ENCODE measurements at regions not wholly inside any gene's neighbourhood (a gene's known extent, or its start where the extent isn't known, plus 50 kb on each side); places are given as distances from the start of the nearest gene placed in this dataset.

- H3K36me3 ChIP-seq = no peaks in the 10 kb centered on the region
- H3K4me3 ChIP-seq (ENCODE audit: low read depth, low read length) = no peak overlapping the region
- H3K27me3 ChIP-seq = no peaks in the 10 kb centered on the region
- DNase-seq = no peak
- H3K4me1 ChIP-seq = peaks cover 3% of the 10 kb centered on the region; the same call in 1 of the 2 replicates
- no peak for TF ChIP-seq CTCF (IDR thresholded peaks at IDR 0.05; ENCODE audit: low read depth, low read length)
- no peaks in the 10 kb centered on the region for H3K9me3 ChIP-seq
Observed at GRCh38 chr13:63129995-63130394, 1714.3 kb upstream of the PCDH20 start.

GRCh38 chr13:63128716-63129115 is 1713.1 kb upstream of the PCDH20 start:
- peaks cover 3% of the 10 kb centered on the region; the same call in 1 of the 2 replicates for H3K4me1 ChIP-seq
- H3K9me3 ChIP-seq = no peaks in the 10 kb centered on the region
- no peak for DNase-seq
- H3K4me3 ChIP-seq (ENCODE audit: low read depth, low read length) = no peak overlapping the region
- no peak for TF ChIP-seq CTCF (IDR thresholded peaks at IDR 0.05; ENCODE audit: low read depth, low read length)
- no peaks in the 10 kb centered on the region for H3K27me3 ChIP-seq
- H3K36me3 ChIP-seq = no peaks in the 10 kb centered on the region

- Histone ChIP-seq H3K4me1 (no peaks in the 10 kb centered on the region), H3K4me3 (ENCODE audit: low read depth, low read length) (no peak overlapping the region), H3K27me3 (no peaks in the 10 kb centered on the region), H3K36me3 (no peaks in the 10 kb centered on the region), H3K9me3 (no peaks in the 10 kb centered on the region)
- DNase-seq = no peak
- peak; percentile 25; the same call in 1 of the 2 replicates for TF ChIP-seq CTCF (IDR thresholded peaks at IDR 0.05; ENCODE audit: low read depth, low read length)
Observed at GRCh38 chr13:63124863-63125262, 1709.2 kb upstream of the PCDH20 start.

- H3K4me3 ChIP-seq (ENCODE audit: low read depth, low read length) = no peak overlapping the region
- no peak for DNase-seq
- TF ChIP-seq CTCF (IDR thresholded peaks at IDR 0.05; ENCODE audit: low read depth, low read length) = no peak
- no peaks in the 10 kb centered on the region for H3K9me3 ChIP-seq
- no peaks in the 10 kb centered on the region for H3K4me1 ChIP-seq
- no peaks in the 10 kb centered on the region for H3K27me3 ChIP-seq
- H3K36me3 ChIP-seq = no peaks in the 10 kb centered on the region
Observed at GRCh38 chr13:63120883-63121282, 1705.2 kb upstream of the PCDH20 start.

GRCh38 chr13:63117710-63118109 is 1702.1 kb upstream of the PCDH20 start:
- no peaks in the 10 kb centered on the region for H3K9me3 ChIP-seq
- no peak for TF ChIP-seq CTCF (IDR thresholded peaks at IDR 0.05; ENCODE audit: low read depth, low read length)
- H3K4me3 ChIP-seq (ENCODE audit: low read depth, low read length) = no peak overlapping the region
- no peaks in the 10 kb centered on the region for H3K4me1 ChIP-seq
- DNase-seq = no peak
- H3K27me3 ChIP-seq = no peaks in the 10 kb centered on the region
- no peaks in the 10 kb centered on the region for H3K36me3 ChIP-seq

- no peaks in the 10 kb centered on the region for H3K4me1 ChIP-seq
- no peaks in the 10 kb centered on the region for H3K27me3 ChIP-seq
- no peaks in the 10 kb centered on the region for H3K36me3 ChIP-seq
- H3K4me3 ChIP-seq (ENCODE audit: low read depth, low read length) = no peak overlapping the region
- no peaks in the 10 kb centered on the region for H3K9me3 ChIP-seq
- no peak for TF ChIP-seq CTCF (IDR thresholded peaks at IDR 0.05; ENCODE audit: low read depth, low read length)
- no peak for DNase-seq
Observed at GRCh38 chr13:63112799-63113395, 1697.2 kb upstream of the PCDH20 start.

All from BE2C (cell line).